HG03066 (cell line): ENCODE measurements at regions not wholly inside any gene's neighbourhood (a gene's known extent, or its start where the extent isn't known, plus 50 kb on each side); places are given as distances from the start of the nearest gene placed in this dataset.

Source experiments
- ATAC-seq: cut with Tn5 transposase; IDR thresholded peaks from one replicate; pipeline ENCODE4 v1.9.1; 2021; ENCODE audit warnings: low read depth; ENCODE audit not compliant: unreplicated experiment

DNA sequence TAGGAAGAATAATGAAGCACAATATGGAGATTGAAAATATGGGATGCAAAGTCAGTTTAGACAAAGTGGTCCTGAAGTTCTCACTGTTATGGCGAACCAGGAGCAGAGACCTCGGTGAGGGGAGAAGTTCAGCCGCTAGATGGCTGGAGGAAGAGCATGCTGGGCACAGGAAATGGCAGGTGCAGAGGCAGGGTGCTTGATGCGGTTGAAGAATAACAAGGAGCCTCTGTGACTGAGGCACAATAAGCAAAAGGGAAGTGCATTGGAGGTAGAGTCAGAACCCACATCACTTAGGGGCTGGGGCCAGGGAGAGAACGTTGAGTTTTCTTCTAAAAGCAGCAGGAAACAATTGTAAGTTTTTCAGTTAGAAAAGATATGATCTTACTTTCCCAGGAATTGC, 1725.2 kb downstream of the EFNB2 start:
- ATAC-seq, result no peak

DNA sequence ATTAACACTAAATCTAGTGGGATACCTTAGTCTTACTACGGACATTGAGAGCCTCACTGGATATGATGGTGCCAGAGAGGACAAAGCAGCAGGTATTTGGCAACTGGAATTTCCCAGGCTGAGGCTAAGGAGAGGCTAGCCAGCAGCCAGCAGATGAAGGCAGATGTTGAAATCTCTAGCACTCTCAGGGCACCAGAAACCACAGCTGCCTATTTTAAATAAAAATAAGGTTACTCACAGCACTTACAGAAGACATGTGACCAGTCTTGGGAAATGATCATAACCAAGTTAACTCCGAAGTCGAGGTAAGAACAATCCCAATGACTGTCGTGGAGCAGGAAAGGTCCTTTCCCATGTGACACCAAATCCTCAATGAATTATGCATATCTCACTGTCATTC, 1726.0 kb downstream of the EFNB2 start:
- ATAC-seq, result no peak

GRCh38 chr13:104805346-104805745, 1730.1 kb downstream of the EFNB2 start:
- no peak for ATAC-seq

DNA sequence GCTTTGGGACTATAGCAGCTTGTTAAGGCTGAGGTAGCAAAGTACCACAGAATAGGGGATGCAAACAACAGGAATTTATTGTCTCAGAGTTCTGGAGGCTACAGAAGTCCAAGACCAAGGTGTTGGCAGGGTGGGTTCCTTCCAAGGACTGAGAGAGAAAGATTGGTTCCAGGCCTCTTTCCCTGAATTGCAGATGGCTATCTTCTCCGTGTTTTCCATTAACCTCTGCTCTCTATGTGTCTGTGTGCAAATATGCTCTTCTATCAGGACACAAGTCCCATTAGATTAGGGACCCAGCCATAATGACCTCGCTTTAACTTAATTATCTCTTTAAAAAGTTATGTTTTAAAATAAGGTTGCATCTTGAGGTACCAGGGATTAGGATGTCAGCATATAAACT, 1732.9 kb upstream of the SLC10A2 start:
- ATAC-seq, result no peak

DNA sequence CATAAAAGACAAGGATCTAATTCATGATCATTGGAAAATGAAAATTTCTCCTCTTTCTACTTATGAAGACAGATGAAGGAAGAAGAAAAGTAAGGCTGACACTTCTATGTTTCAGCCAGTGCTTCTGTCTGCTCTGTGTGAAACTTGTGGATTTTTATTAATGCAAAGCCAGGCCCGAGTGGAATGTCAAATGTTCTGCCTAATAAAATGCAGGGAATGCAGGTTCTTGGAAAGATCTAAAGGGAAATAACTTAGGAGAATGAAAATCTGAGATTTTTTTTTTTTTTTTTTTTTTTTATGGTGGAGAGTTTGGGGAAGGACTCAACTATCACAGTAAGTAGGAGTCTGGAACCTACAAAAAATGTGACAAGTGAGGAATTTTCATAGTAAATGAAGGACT, 1732.3 kb upstream of the SLC10A2 start:
- no peak for ATAC-seq

DNA sequence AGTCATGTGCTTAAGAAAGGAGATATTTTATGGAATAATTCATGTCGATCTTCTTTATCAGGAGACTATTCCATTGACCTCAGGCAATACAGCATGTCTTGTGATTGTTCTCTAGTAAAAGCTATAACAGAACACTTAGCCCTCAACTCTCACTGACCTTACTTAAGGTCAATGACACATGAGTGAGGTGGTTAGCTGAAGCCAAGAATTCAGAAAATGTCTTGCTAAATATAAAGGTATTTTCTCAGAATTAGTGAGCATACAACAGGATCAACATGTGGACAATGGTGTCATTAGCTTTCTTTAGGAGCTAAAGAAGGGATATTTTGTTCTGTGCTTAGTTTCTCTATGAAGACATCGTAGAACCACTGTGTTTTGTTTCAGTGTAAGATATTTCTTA, 1730.4 kb upstream of the SLC10A2 start:
- no peak for ATAC-seq

DNA sequence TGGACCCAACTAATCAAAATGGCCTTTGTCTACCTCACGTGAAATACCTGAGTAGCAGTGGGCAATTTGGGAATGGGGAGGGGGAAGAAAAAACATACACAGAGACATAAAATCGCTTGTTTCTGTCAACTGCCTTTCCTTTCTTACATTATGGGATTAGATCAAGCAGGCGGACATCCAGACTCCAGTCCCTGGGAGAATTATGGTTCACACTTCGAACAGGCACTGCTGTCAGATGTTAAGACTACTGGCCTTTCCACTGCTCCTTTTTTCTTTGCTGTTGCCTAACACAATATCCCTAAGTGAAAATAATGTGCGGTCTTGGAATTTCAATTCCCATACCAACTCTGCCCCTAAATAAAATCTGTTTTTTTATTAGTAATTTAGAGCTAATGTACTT, 1719.7 kb upstream of the SLC10A2 start:
- no peak for ATAC-seq

DNA sequence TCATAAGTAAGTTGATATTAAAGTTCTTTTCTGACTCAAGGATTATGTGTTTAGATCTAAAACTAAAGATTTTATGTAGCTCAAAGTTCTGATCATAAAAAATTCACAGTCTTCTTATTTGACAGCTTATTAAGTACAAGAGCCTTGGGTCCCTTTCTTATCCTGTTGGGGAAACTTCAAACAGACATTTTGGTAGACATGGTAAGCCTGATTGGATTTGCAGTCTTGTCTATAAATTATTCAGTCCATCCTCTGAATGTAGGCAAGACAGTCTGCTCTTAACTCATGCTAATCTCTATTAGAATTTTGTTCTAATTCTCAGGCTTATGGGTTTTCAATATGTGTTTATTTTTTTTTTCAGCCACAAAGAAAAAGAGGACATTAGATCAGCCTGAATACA, 1718.7 kb upstream of the SLC10A2 start:
- ATAC-seq, result no peak

- ATAC-seq, result no peak
Observed at GRCh38 chr13:104782741-104783140, 1716.5 kb upstream of the SLC10A2 start.

DNA sequence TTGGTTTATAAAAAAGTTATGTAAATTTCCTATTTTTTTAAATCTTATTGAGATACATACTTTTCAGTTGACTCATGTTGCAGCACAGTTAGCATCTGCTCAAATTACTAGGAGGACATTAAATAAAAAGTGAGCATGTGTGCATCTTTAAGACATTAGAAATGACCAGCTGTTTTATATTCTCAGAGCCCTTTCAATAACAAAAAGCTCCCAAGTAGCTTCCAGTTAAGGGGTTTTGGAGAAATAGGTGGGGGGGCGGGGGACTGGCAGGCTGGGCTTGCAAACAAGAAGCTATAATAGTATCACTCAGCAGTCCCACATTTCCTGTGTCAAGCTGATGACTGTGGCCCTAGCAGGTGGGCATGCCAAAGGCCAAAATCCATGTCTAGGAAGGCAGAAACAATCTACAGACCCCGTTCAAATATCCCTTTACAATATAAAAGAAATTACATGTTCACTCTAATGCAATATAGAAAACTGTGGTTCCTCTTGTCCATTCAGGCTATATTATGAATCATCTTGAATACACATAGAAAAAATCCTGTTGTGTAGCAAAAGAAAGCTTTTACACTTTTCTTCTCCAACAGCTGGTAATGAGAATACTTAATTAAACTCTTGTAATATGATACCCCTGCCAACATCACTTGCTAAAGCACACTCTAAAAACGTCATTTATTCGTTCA, 1713.2 kb upstream of the SLC10A2 start:
- ATAC-seq, result no peak

DNA sequence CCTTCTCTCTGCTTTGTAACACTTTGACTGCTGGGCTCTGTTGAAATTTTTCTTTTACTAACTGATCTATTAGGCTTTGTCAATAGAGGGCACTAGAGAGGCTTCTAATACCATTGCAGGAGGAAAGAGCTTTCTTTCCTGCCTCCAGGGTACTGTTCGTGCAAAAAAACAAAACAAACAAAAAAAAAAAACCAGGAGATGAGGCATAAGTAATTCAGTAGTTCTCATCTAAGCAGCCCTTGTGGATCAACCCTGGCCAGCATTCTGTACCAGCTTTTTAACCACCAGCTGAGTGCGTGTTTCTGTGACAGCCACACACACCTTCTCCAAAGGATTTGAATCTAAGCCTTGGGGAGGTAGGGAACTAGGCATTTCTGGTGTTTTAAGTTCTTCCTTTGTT, 1707.6 kb upstream of the SLC10A2 start:
- peak; percentile 76 for ATAC-seq

GRCh38 chr13:104769545-104769944, 1703.3 kb upstream of the SLC10A2 start:
- ATAC-seq, result no peak

DNA sequence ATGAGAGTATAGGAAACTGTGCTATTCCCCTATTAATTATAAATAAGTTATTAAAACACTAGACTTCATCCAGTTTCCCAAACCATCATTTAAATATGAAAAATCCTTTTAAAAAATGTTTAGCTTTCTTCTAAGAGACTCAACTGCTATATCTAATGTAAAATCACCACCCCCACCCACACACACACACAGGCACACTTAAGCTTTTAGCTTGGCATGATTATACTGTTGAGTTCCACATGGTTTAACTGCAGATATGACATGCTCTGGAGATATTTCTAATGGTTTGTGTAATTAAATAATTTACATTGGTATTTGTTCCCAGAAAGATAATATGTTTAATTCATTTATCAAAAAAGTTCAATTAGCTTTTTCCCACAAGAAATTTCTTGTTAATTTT, 1700.1 kb upstream of the SLC10A2 start:
- ATAC-seq, result no peak

DNA sequence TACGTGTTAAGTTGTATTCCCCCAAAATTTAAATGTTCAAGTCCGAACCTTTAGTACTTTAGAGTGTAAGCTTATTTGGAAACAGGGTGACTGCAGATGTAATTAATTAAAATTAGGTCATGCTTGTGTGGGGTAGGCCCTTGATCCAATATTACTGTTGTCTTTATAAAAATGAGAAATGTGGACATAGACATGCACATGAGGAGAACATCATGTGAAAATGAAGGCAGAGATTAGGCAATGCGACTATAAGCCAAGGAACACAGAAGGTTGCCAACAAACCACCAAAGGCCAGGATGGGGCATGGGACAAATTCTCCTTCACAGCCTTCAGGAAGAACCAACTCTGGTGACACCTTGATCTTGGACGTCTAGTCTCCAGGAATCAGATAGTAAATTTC, 1698.4 kb upstream of the SLC10A2 start:
- ATAC-seq, result no peak

GRCh38 chr13:104759069-104759468, 1692.9 kb upstream of the SLC10A2 start:
- ATAC-seq, result no peak

DNA sequence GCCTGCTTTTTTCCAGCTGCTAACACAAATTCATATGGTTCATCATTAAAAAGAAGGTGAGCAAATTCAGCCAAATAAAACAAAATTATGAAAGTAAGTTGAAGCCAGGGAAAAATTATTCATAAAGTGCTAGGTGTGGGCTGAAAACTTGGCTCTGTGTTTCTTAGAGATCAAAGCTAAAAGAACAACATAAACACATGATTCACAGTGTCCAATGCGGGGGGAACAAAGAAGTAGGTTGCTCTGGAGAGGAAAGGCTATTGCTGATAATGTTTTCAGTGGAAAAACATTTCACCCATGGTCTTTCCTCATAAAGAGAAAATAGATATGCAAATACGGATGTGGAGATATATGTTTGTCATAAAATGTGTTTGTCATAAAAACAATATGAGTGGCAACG, 1691.5 kb upstream of the SLC10A2 start:
- ATAC-seq, result no peak

DNA sequence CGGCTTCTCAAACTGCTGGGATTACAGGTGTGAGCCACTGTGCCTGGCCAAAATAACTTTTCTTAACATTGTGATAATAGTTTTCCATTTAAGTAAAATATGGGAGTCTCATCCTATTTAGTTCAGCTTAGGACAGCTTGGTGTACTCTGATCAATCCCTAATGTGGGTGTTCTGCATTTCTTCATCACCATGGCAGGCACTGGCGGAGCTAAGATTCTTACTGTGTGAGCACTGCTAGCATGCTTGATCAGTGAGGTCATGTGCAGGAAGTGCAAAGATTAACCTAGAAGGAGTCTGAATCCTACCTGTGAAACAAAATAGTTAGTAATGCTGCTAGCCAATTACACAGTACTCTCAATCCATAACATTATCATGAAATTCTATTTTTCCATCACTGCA, 1684.2 kb upstream of the SLC10A2 start:
- no peak for ATAC-seq

DNA sequence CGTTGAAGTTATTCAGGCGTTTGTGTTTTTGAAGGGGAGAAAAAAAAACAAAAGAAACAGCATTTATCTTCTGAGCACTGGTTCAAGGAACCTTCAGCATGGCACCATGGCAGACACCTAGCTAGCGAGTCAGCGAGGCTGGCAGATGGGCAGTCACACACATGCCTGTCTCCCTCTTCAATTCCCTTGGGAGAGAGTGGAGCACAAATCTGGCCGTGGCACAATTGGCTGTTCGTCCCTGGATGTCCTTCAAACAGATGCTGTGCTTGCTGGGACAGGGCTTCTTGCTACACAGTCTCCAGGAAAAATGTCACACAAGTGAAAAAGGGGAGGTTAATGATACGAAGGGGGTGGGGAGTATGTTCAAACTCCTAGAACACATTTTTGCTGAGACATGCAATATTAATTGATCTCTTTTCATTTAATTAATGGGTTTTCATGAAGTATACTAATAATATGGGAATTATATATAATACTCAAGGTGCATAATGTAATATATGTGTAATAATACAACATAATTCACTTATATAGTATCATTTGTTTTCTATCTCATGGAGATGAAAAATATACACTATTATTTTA, 1674.5 kb upstream of the SLC10A2 start:
- no peak for ATAC-seq

- ATAC-seq, result no peak
Observed at GRCh38 chr13:104737713-104738112, 1671.5 kb upstream of the SLC10A2 start.

GRCh38 chr13:104733427-104733826, 1667.2 kb upstream of the SLC10A2 start:
- no peak for ATAC-seq

DNA sequence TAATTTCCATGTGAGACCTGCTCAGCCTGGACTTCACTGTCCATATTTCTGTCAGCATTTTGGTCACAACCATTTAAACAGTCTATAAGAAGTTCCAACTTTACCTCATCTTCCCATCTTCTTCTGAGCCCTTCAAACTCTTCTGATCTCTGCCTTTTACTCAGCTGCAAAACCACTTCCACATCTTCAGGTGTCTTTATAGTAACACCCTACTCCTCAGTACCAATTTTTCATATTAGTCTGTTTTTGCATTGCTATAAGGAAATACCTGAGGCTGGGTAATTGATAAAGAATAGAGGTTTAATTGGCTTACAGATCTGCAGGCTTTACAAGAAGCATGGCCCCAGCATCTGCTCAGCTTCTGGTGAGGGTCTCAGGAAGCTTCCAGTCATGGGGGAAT, 1648.9 kb upstream of the SLC10A2 start:
- ATAC-seq, result no peak

DNA sequence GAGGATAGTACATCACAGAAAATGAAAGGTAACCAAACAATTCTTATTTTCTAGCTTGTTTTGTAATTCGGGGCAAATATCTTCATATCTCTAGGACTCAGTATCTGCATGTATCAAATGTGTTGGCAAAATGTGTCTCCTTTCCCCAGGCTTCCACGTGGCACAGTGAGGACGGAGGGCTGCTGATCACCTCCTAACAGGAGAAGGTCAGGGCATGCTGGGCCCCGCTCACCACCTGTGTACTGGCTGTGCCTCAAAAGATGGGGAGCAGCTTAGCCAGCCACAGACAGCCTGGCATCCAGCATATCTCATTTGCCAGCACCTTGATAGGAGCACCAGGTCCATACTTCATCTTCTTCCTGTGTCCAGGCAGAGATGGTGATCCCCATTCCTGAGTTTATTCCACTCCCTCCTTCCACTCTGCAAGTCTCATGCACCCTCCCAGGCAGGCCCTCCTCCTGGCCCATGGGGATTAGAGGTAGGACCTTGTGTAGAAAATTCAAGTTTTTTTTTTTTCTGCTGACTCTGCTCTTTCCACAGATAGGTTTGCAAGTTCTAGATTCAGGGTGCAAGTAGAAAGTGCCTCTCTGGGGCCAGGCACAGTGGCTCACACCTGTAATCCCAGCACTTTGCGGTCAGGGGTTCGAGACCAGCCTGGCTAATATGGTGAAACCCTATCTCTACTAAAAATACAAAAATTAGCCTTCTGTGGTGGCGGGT, 1639.0 kb upstream of the SLC10A2 start:
- no peak for ATAC-seq
